ENCODE measurements at regions not wholly inside any gene's neighbourhood (a gene's known extent, or its start where the extent isn't known, plus 50 kb on each side); places are given as distances from the start of the nearest gene placed in this dataset.

GRCh38 chr9:16039988-16040761, 487.3 kb downstream of the CCDC171 start:
- ChIA-PET CTCF (interaction anchor here (0.8 to 0.9 kb wide), 2 partner anchors 25 to 67 kb away, joined by 3 read pairs; no protein-coding TSS in a partner anchor), POLR2A (no interaction called here)
- DNase-seq (ENCODE audit: extremely low spot score): no peak
- TF ChIP-seq, protein P1, sequence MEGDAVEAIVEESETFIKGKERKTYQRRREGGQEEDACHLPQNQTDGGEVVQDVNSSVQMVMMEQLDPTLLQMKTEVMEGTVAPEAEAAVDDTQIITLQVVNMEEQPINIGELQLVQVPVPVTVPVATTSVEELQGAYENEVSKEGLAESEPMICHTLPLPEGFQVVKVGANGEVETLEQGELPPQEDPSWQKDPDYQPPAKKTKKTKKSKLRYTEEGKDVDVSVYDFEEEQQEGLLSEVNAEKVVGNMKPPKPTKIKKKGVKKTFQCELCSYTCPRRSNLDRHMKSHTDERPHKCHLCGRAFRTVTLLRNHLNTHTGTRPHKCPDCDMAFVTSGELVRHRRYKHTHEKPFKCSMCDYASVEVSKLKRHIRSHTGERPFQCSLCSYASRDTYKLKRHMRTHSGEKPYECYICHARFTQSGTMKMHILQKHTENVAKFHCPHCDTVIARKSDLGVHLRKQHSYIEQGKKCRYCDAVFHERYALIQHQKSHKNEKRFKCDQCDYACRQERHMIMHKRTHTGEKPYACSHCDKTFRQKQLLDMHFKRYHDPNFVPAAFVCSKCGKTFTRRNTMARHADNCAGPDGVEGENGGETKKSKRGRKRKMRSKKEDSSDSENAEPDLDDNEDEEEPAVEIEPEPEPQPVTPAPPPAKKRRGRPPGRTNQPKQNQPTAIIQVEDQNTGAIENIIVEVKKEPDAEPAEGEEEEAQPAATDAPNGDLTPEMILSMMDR (IDR thresholded peaks at IDR 0.05; ENCODE audit: control extremely low read depth, extremely low read depth, low read depth, missing control alignments): no peak

DNA sequence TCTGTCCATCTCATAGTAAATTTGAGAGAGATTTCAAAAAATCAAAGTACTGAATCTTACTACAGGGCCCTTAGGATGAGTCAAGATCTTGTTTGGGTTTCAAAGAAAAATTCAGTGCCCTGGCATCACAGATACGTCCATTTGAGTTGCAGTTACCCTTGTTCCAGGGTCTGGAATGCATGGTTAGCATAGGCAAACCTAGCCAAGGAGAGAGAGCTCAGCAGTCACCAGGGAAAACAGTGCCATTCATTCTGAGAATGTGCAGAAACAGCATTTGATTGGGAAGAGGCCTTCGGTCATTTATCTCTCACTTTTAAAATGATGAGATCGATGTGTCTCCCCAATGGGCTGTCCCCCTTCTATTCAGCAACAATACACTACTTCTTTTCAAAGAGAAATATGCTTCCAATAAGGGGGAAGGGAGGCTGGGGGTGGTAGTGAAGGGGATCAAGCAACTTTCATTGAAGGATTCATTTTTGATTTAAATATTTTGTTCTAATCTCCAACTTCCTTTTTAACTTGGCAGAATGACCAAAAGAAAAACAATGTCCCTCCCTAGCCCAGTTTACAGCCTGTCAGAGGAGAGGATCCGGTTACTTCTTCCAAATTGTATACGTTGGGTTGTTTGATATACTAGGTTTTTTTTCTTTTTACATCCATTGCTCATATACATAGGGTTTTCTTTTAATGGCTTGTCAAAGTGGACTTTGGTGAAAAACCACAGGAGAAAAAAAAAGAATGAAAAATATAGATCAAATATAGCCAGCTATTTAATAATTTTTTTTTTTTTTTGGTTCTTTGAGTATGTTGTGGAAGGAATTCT, 491.1 kb downstream of the CCDC171 start:
- ChIA-PET CTCF (no interaction called here), POLR2A (no interaction called here)
- TF ChIP-seq, protein P1 (IDR thresholded peaks at IDR 0.05; ENCODE audit: control extremely low read depth, extremely low read depth, low read depth, missing control alignments): no peak
- no peak for DNase-seq (ENCODE audit: extremely low spot score)

- POLR2A ChIA-PET: no interaction called here
- no peak for DNase-seq (ENCODE audit: extremely low spot score)
- TF ChIP-seq, protein P1 (IDR thresholded peaks at IDR 0.05; ENCODE audit: control extremely low read depth, extremely low read depth, low read depth, missing control alignments): no peak
- CTCF ChIA-PET: no interaction called here
These were observed 491.7 kb downstream of the CCDC171 start for GRCh38 chr9:16044579-16044881.

DNA sequence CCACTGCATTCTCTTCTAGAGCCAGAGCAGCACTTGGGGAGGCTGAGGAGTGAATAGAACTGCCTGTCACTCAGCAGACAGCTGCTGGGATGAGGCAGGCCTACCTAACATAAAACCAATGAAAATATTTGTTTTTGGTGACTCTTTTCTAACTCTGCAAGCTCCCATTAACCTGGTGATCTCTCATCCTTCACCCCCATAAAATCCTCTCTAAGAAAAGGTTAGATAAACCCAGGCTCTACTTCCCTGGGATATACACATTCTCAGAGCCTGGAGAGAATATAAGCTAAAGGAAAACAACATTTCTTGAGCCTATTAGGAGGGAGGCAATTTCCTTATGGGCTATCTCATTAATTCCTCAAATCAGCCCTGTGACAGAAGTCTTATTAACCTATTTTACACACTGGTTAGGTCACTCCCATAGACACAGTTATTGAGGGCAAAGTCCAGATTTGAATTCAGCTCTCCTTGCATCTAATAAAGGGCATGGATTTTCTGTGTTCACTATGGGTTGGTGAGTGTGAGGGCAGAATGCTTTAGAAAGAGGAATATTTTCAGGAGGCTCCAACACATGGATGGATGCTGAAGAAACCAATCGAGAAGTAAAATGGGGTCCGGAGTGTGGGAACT, 492.9 kb downstream of the CCDC171 start:
- POLR2A ChIA-PET: no interaction called here
- CTCF ChIA-PET: no interaction called here
- TF ChIP-seq, protein P1 (IDR thresholded peaks at IDR 0.05; ENCODE audit: control extremely low read depth, extremely low read depth, low read depth, missing control alignments): no peak
- no peak for DNase-seq (ENCODE audit: extremely low spot score)

GRCh38 chr9:16046713-16047112, 493.9 kb downstream of the CCDC171 start:
- ChIA-PET CTCF (no interaction called here), POLR2A (interaction anchor here (0.5 kb wide), 1 partner anchor 622 kb away, joined by 3 read pairs; no protein-coding TSS in a partner anchor)
- TF ChIP-seq, protein P1 (IDR thresholded peaks at IDR 0.05; ENCODE audit: control extremely low read depth, extremely low read depth, low read depth, missing control alignments): no peak
- DNase-seq (ENCODE audit: extremely low spot score): no peak

DNA sequence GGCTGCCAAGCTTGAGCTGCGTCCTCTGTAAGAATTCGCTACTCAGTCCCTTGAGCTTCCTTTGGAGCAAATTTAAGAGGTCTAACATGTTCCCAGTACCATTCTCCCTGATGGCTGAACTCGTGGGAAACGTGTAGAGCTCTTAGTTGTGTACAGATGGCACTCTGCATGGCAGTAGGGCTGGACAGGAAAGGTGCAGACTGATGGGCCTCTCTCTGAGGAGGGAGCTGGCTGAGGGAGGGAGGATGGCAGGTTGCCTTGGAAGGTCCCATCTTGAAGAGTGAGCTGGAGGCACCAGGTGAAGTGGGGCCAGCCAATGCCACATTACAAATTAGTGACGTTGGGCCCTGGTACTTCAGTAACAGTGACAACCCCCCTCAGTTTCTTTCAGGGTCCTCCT, 495.3 kb downstream of the CCDC171 start:
- POLR2A ChIA-PET: no interaction called here
- no peak for DNase-seq (ENCODE audit: extremely low spot score)
- CTCF ChIA-PET: interaction anchor here (0.8 kb wide), 1 partner anchor 49 kb away, joined by 3 read pairs; no protein-coding TSS in a partner anchor
- TF ChIP-seq, protein P1 (IDR thresholded peaks at IDR 0.05; ENCODE audit: control extremely low read depth, extremely low read depth, low read depth, missing control alignments): no peak

Data from GM10248 (cell line).